ENCODE measurements at regions not wholly inside any gene's neighbourhood (a gene's known extent, or its start where the extent isn't known, plus 50 kb on each side); places are given as distances from the start of the nearest gene placed in this dataset.

DNA sequence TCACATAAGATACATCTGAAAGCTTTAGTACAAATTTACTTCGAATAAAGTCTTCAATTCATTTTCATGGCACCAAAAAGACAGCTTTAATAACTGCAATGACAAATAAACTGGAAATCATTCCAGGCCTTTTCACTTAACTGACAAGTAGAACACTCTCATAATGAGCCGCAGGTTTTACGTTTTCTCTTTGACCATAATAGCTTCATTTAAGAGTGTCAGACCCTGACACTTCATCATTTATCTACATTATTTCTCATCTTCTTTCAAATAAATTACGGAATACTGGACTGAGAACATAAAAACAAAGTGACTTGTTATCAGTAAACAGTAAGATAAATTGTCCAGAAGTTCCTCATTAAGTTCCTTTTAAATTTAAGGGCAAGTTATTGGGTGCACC lies 1252.9 kb upstream of the ACVR2A start:
- Histone ChIP-seq H3K4me3 (ENCODE audit: low read depth, low read length) (no peak overlapping the region), H3K79me2 (no peaks in the 10 kb centered on the region), H3K36me3 (ENCODE audit: control insufficient read depth, insufficient read depth, low read length) (no peaks in the 10 kb centered on the region), H3K27ac (no peak overlapping the region), H3K9me3 (ENCODE audit: control insufficient read depth, low read length) (no peaks in the 10 kb centered on the region), H3K27me3 (ENCODE audit: control insufficient read depth, insufficient read depth, low read length) (no peaks in the 10 kb centered on the region), H3K9ac (no peak overlapping the region), H2AFZ (no peak overlapping the region), H3K4me1 (no peaks in the 10 kb centered on the region), H3K4me2 (ENCODE audit: low read length) (no peak overlapping the region)
- TF ChIP-seq, protein P1, sequence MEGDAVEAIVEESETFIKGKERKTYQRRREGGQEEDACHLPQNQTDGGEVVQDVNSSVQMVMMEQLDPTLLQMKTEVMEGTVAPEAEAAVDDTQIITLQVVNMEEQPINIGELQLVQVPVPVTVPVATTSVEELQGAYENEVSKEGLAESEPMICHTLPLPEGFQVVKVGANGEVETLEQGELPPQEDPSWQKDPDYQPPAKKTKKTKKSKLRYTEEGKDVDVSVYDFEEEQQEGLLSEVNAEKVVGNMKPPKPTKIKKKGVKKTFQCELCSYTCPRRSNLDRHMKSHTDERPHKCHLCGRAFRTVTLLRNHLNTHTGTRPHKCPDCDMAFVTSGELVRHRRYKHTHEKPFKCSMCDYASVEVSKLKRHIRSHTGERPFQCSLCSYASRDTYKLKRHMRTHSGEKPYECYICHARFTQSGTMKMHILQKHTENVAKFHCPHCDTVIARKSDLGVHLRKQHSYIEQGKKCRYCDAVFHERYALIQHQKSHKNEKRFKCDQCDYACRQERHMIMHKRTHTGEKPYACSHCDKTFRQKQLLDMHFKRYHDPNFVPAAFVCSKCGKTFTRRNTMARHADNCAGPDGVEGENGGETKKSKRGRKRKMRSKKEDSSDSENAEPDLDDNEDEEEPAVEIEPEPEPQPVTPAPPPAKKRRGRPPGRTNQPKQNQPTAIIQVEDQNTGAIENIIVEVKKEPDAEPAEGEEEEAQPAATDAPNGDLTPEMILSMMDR (IDR thresholded peaks at IDR 0.05): no peak

DNA sequence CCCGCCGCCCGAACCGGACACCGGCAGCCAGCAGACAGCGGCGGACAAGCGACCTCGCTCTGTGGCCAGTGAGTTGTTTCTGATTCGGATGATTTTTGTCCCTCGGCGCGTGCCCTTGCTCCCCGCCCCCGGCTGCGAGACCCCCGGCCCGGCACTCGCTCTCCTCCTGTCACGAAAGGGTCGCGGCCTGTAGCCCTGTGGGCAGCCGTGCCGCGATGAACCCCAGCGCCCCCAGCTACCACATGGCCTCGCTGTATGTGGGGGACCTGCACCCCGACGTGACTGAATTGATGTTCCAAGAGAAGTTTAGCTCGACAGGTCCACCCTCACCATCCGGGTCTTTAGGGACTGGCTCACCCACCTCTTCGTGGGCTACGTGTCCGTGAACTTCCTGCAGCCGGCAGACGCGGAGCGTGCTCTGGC lies 1257.5 kb upstream of the ACVR2A start:
- no peaks in the 10 kb centered on the region for H3K79me2 ChIP-seq
- H3K27ac ChIP-seq: no peak overlapping the region
- H3K9ac ChIP-seq: no peak overlapping the region
- H3K4me1 ChIP-seq: no peaks in the 10 kb centered on the region
- H2AFZ ChIP-seq: no peak overlapping the region
- H3K4me3 ChIP-seq (ENCODE audit: low read depth, low read length): no peak overlapping the region
- H3K9me3 ChIP-seq (ENCODE audit: control insufficient read depth, low read length): no peaks in the 10 kb centered on the region
- H3K27me3 ChIP-seq (ENCODE audit: control insufficient read depth, insufficient read depth, low read length): no peaks in the 10 kb centered on the region
- no peak overlapping the region for H3K4me2 ChIP-seq (ENCODE audit: low read length)
- H3K36me3 ChIP-seq (ENCODE audit: control insufficient read depth, insufficient read depth, low read length): no peaks in the 10 kb centered on the region
- TF ChIP-seq, protein P1 (IDR thresholded peaks at IDR 0.05): no peak

DNA sequence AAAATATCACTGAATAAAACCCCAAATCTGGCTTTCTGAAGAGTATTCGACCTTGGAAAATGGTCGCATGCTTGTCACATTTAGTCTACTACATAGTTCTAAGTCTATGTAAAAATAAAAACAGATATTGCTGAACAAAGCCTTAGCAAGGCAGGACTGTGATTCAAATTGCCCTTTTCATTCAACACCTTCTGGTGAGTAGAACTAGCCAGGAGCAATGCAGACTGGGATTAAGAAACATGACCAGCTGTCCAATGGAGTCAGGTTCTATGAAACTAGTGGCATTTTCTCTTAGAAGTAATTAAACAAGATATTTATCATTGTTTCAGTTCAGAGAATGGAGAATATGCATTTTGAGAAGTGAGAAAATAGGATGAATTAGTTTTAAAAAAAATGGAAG lies 1260.5 kb upstream of the ACVR2A start:
- Histone ChIP-seq H3K4me2 (ENCODE audit: low read length) (no peak overlapping the region), H3K79me2 (no peaks in the 10 kb centered on the region), H3K4me3 (ENCODE audit: low read depth, low read length) (no peak overlapping the region), H3K27me3 (ENCODE audit: control insufficient read depth, insufficient read depth, low read length) (no peaks in the 10 kb centered on the region), H3K36me3 (ENCODE audit: control insufficient read depth, insufficient read depth, low read length) (no peaks in the 10 kb centered on the region), H3K9me3 (ENCODE audit: control insufficient read depth, low read length) (no peaks in the 10 kb centered on the region), H2AFZ (no peak overlapping the region), H3K4me1 (no peaks in the 10 kb centered on the region), H3K27ac (no peak overlapping the region), H3K9ac (no peak overlapping the region)
- TF ChIP-seq, protein P1 (IDR thresholded peaks at IDR 0.05): no peak

DNA sequence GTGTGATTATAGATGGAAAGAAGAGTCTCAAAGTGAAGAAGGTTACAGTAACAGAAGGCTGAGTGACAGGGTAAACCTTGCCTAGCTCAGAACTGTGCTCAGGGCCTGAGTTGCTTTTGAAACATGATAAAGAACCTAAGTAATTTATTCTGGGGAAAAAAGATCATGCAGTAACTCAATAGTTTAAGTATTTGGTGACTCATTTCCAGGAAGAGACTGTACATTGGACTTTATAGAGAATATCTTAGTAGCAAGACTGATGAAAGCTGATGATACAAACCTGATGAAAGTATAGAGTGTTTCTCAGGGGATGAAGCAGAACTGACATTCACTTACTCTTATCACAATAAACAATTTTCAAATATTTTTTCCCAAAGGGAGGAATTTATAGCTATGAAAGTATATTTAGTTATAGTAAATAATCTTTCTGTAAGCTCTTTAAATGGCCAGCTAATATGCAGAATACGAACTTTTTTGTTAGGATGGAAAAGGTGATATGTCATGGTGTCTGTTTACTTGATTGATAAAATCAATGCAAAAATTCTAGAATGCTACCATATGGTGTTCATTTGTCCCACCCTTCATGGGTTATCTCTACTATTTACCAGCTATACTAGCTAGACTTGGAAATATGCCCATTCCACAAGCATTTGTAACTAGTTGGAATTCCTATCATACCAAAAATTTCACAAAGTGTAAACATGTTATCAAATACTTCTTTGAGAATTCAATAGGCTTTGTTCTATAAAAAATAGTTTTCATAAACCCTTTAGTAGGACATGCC lies 1265.5 kb upstream of the ACVR2A start:
- Histone ChIP-seq H3K4me3 (ENCODE audit: low read depth, low read length) (no peak overlapping the region), H3K9ac (no peak overlapping the region), H3K79me2 (no peaks in the 10 kb centered on the region), H3K27ac (no peak overlapping the region), H3K36me3 (ENCODE audit: control insufficient read depth, insufficient read depth, low read length) (no peaks in the 10 kb centered on the region), H2AFZ (no peak overlapping the region), H3K4me1 (no peaks in the 10 kb centered on the region), H3K27me3 (ENCODE audit: control insufficient read depth, insufficient read depth, low read length) (no peaks in the 10 kb centered on the region), H3K4me2 (ENCODE audit: low read length) (no peak overlapping the region), H3K9me3 (ENCODE audit: control insufficient read depth, low read length) (no peaks in the 10 kb centered on the region)
- TF ChIP-seq, protein P1 (IDR thresholded peaks at IDR 0.05): no peak

Data from parathyroid adenoma (tissue), 2 donors.